ENCODE measurements at regions not wholly inside any gene's neighbourhood (a gene's known extent, or its start where the extent isn't known, plus 50 kb on each side); places are given as distances from the start of the nearest gene placed in this dataset.

DNA sequence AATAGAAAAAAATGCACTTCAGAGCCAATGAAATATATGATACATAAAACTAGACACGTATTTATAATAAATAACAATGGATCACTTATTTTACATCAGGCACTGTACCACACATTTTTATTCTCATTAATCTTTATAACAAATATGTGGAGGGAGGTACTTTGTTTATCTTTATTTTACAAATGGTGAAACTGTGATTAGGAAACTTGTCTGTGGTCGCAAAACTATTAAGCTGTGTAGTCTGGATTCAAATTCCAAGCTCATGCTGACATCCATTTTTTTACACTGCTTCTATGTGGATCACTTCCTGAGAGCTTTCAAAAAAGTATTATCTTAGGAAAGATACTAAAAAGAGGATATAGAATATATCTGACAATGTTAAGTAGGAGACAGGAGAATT lies 978.6 kb downstream of the SORCS1 start:
- no peaks in the 10 kb centered on the region for H3K27me3 Mint-ChIP-seq
- no peaks in the 10 kb centered on the region for H3K9me3 Mint-ChIP-seq
- no peak for ATAC-seq (replicated peaks)
- no peaks in the 10 kb centered on the region for H3K36me3 Mint-ChIP-seq (ENCODE audit: low read depth)
- H3K4me3 Mint-ChIP-seq = no peak overlapping the region
- H3K27ac Mint-ChIP-seq = no peak overlapping the region
- H3K4me1 Mint-ChIP-seq = no peaks in the 10 kb centered on the region

DNA sequence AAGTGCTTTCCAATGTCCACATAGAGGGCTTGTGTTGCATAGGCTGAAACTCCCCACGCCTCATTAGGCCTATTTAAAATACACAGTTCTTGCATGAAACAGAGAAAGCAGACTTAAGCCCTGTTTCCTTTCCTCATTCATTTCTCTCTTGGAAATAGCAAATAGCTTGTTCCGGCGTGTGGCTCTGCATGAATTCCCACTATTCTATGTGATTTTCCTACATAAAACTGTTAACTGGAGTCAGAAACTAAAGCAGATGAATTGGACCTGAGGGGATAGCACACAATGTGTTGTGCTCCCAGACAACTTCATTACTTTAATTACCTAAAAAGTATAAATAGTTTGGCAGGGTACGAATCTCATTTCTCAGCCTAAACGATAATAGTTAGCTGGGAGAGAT lies 981.5 kb downstream of the SORCS1 start:
- H3K27ac Mint-ChIP-seq = no peak overlapping the region
- ATAC-seq (replicated peaks) = no peak
- no peaks in the 10 kb centered on the region for H3K9me3 Mint-ChIP-seq
- no peaks in the 10 kb centered on the region for H3K27me3 Mint-ChIP-seq
- no peak overlapping the region for H3K4me3 Mint-ChIP-seq
- H3K36me3 Mint-ChIP-seq (ENCODE audit: low read depth) = no peaks in the 10 kb centered on the region
- H3K4me1 Mint-ChIP-seq = no peaks in the 10 kb centered on the region

DNA sequence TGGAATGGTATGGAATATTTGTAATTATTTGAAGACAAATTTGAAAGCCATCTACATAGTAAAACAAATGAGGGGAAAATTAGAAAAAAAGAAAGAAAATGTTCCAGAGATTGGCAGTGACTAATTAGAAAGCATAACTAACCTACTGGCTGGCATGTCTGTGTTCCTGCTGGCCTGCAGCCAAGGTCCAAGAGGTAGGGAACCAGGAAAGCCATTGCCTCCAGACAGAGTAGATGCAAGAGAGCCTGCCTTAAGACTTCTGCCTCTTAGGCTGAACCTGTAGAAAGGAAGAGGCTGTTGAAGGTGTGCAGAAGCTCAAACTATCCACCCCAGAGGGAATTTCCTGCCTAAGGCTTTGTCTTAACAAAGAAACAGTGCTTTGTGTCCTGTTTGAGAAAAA lies 982.0 kb downstream of the SORCS1 start:
- no peaks in the 10 kb centered on the region for H3K36me3 Mint-ChIP-seq (ENCODE audit: low read depth)
- H3K27me3 Mint-ChIP-seq = no peaks in the 10 kb centered on the region
- H3K27ac Mint-ChIP-seq = no peak overlapping the region
- H3K4me3 Mint-ChIP-seq = no peak overlapping the region
- ATAC-seq (replicated peaks) = no peak
- H3K9me3 Mint-ChIP-seq = no peaks in the 10 kb centered on the region
- H3K4me1 Mint-ChIP-seq = no peaks in the 10 kb centered on the region

- no peaks in the 10 kb centered on the region for H3K4me1 Mint-ChIP-seq
- H3K27me3 Mint-ChIP-seq = no peaks in the 10 kb centered on the region
- no peak overlapping the region for H3K4me3 Mint-ChIP-seq
- ATAC-seq (replicated peaks) = no peak
- H3K27ac Mint-ChIP-seq = no peak overlapping the region
- no peaks in the 10 kb centered on the region for H3K36me3 Mint-ChIP-seq (ENCODE audit: low read depth)
- no peaks in the 10 kb centered on the region for H3K9me3 Mint-ChIP-seq
Measured at GRCh38 chr10:106181501-106181900, 983.0 kb downstream of the SORCS1 start.

DNA sequence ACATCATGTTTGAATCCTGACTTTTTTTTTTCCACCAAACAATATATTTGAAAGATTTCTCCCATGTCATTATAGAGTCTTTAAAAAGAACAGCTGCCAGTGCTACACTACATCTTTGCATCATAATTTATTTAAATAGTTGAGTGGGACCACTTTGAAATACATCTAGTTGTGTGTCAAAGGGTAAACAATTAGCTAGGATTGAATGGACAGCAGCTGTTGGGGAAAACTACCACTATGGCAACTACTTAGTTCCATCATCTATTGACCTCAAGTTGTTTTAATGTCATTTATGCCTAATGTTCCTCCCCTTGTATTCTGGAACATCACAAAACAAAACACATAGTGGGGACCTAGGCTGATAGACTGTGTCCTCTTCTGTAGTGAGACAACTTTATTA lies 985.1 kb downstream of the SORCS1 start:
- Mint-ChIP-seq H3K4me1 (no peaks in the 10 kb centered on the region), H3K27me3 (no peaks in the 10 kb centered on the region), H3K4me3 (no peak overlapping the region), H3K36me3 (ENCODE audit: low read depth) (no peaks in the 10 kb centered on the region), H3K9me3 (no peaks in the 10 kb centered on the region), H3K27ac (no peak overlapping the region)
- no peak for ATAC-seq (replicated peaks)

- no peaks in the 10 kb centered on the region for H3K9me3 Mint-ChIP-seq
- no peaks in the 10 kb centered on the region for H3K4me1 Mint-ChIP-seq
- no peak overlapping the region for H3K4me3 Mint-ChIP-seq
- H3K27me3 Mint-ChIP-seq = no peaks in the 10 kb centered on the region
- H3K27ac Mint-ChIP-seq = no peak overlapping the region
- no peaks in the 10 kb centered on the region for H3K36me3 Mint-ChIP-seq (ENCODE audit: low read depth)
- ATAC-seq (replicated peaks) = no peak
Measured at GRCh38 chr10:106175760-106176377, 988.6 kb downstream of the SORCS1 start.

DNA sequence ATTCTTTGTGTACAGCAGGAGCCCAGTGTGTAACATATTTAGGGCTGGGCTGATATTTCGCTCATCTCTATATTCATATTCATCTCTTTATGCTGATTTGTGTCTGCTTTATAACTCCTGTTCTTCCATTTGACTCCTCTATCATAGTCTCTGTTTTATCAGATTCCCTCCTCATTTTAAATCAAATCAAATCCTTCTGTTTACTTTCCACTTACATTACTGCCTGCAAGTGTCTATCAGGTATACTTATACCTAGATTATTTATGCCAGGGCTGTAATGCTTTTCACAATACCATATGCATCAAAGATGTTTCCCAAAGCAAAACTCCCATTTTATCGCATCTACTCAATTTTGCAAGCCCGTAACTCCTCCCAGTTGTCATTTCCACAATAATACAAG lies 990.7 kb downstream of the SORCS1 start:
- peaks cover 5% of the 10 kb centered on the region for H3K9me3 Mint-ChIP-seq
- no peaks in the 10 kb centered on the region for H3K27me3 Mint-ChIP-seq
- no peak overlapping the region for H3K4me3 Mint-ChIP-seq
- H3K4me1 Mint-ChIP-seq = no peaks in the 10 kb centered on the region
- H3K36me3 Mint-ChIP-seq (ENCODE audit: low read depth) = no peaks in the 10 kb centered on the region
- no peak overlapping the region for H3K27ac Mint-ChIP-seq
- no peak for ATAC-seq (replicated peaks)

- no peak overlapping the region for H3K4me3 Mint-ChIP-seq
- H3K27ac Mint-ChIP-seq = no peak overlapping the region
- H3K27me3 Mint-ChIP-seq = no peaks in the 10 kb centered on the region
- peaks cover 5% of the 10 kb centered on the region for H3K9me3 Mint-ChIP-seq
- no peak for ATAC-seq (replicated peaks)
- H3K36me3 Mint-ChIP-seq (ENCODE audit: low read depth) = no peaks in the 10 kb centered on the region
- H3K4me1 Mint-ChIP-seq = no peaks in the 10 kb centered on the region
Measured at GRCh38 chr10:106169241-106169640, 995.3 kb downstream of the SORCS1 start.

DNA sequence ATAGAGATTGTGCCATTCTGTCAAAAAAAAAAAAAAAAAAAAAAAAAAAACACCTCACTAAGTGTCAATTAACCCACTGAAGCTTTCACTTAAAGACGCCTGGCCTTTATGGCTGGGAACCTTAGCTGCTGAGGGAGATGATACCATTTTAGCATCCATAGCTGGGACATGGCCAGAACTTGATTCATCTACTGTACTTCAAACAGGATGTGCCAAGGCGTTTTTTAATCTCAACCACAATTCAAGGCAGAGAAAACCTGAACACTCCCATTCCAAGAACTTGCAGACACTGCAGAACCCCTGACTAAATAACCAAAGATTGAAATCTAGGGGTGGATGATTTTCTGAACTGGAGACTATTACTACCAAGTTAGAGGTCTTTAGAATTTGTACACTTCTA lies 996.6 kb downstream of the SORCS1 start:
- Mint-ChIP-seq H3K36me3 (ENCODE audit: low read depth) (no peaks in the 10 kb centered on the region), H3K27me3 (no peaks in the 10 kb centered on the region), H3K9me3 (peaks cover 11% of the 10 kb centered on the region), H3K4me1 (no peaks in the 10 kb centered on the region), H3K4me3 (no peak overlapping the region), H3K27ac (no peak overlapping the region)
- no peak for ATAC-seq (replicated peaks)

- Mint-ChIP-seq H3K4me3 (no peak overlapping the region), H3K27me3 (no peaks in the 10 kb centered on the region), H3K9me3 (peaks cover 18% of the 10 kb centered on the region), H3K36me3 (ENCODE audit: low read depth) (no peaks in the 10 kb centered on the region), H3K27ac (no peak overlapping the region), H3K4me1 (no peaks in the 10 kb centered on the region)
- no peak for ATAC-seq (replicated peaks)
Measured at GRCh38 chr10:106158241-106158640, 1006.3 kb downstream of the SORCS1 start.

- Mint-ChIP-seq H3K4me3 (no peak overlapping the region), H3K27me3 (no peaks in the 10 kb centered on the region), H3K27ac (no peak overlapping the region), H3K36me3 (ENCODE audit: low read depth) (no peaks in the 10 kb centered on the region), H3K4me1 (no peaks in the 10 kb centered on the region), H3K9me3 (peaks cover 4% of the 10 kb centered on the region)
- no peak for ATAC-seq (replicated peaks)
Measured at GRCh38 chr10:106147021-106147420, 1017.5 kb downstream of the SORCS1 start.

GRCh38 chr10:106139915-106140314 lies 1024.6 kb downstream of the SORCS1 start:
- H3K36me3 Mint-ChIP-seq (ENCODE audit: low read depth) = no peaks in the 10 kb centered on the region
- ATAC-seq (replicated peaks) = no peak
- H3K27ac Mint-ChIP-seq = no peak overlapping the region
- H3K4me3 Mint-ChIP-seq = no peak overlapping the region
- H3K4me1 Mint-ChIP-seq = no peaks in the 10 kb centered on the region
- no peaks in the 10 kb centered on the region for H3K27me3 Mint-ChIP-seq
- H3K9me3 Mint-ChIP-seq = peaks cover under 1% of the 10 kb centered on the region

DNA sequence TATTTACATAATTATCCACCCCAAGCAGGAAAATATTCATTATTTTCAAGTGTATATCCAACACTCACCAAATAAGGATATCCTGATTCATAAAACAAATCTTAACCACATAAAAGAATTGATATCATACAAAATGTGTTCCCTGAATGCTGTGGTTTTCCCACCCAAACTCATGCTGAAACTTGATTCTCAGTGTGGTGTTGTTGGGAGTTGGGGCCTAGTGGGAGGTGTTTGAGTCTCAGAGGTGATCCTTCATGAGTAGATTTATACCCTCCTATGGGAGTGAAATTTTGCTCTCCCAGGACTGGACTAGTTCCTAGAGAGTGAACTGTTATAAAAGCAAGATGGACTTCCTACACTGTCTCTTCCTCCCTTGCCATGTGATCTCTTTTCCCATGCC lies 1028.3 kb downstream of the SORCS1 start:
- no peak for ATAC-seq (replicated peaks)
- peaks cover 5% of the 10 kb centered on the region for H3K9me3 Mint-ChIP-seq
- no peak overlapping the region for H3K27ac Mint-ChIP-seq
- H3K4me1 Mint-ChIP-seq = no peaks in the 10 kb centered on the region
- no peak overlapping the region for H3K4me3 Mint-ChIP-seq
- H3K27me3 Mint-ChIP-seq = no peaks in the 10 kb centered on the region
- H3K36me3 Mint-ChIP-seq (ENCODE audit: low read depth) = no peaks in the 10 kb centered on the region

DNA sequence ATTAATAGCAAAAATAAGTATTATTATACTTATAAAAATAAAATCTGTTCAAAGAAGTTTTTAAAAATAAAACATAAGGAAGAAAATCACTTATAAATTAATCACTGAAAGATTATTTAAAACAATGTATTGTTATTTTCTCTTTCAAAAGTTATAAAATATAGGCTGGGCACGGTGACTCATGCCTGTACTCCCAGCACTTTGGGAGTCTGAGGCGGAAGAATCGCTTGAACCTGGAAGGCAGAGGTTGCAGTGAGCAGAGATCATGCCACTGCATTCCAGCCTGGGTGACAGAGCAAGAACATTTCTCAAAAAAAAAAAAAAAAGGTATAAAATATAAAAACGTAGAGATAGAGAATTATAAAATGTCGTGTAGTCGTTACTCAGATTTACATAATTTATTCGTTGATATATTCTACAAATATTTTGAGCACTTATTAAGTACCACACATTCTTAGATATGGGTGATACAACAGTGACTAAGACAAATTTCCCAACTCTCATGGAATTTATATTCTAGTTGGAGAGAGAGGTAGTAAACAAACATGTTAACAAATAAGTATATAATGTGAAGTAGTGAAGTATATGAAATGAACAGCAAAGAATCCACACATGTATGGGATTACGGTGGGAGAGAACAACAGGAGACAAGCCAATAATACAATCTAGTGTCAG lies 1030.0 kb downstream of the SORCS1 start:
- H3K27ac Mint-ChIP-seq = no peak overlapping the region
- no peak for ATAC-seq (replicated peaks)
- H3K4me3 Mint-ChIP-seq = no peak overlapping the region
- H3K4me1 Mint-ChIP-seq = no peaks in the 10 kb centered on the region
- no peaks in the 10 kb centered on the region for H3K27me3 Mint-ChIP-seq
- no peaks in the 10 kb centered on the region for H3K36me3 Mint-ChIP-seq (ENCODE audit: low read depth)
- peaks cover 12% of the 10 kb centered on the region for H3K9me3 Mint-ChIP-seq

GRCh38 chr10:106133451-106133850 lies 1031.1 kb downstream of the SORCS1 start:
- H3K27ac Mint-ChIP-seq = no peak overlapping the region
- H3K4me1 Mint-ChIP-seq = no peaks in the 10 kb centered on the region

DNA sequence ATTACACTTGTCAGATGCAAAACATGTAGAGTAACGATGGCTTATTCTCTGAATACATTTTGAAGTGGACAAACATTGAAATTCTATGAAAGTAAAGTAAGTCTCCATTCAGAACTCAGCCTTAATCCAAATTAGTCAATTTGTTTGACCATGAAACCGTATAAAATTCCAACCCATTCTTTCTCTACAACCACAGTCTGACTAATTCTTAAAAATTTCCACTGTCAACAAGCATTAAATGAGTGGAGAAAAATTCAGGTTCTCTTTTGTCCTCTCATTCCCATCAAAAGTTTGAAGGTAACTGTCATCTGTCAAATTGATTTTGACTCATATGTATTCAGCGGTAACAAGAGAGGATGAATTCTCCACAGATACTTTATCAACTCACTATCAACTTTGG lies 1031.5 kb downstream of the SORCS1 start:
- Mint-ChIP-seq H3K9me3 (peaks cover 12% of the 10 kb centered on the region), H3K4me3 (no peak overlapping the region), H3K4me1 (no peaks in the 10 kb centered on the region), H3K36me3 (ENCODE audit: low read depth) (no peaks in the 10 kb centered on the region), H3K27ac (no peak overlapping the region), H3K27me3 (no peaks in the 10 kb centered on the region)
- no peak for ATAC-seq (replicated peaks)

More at GRCh38 chr10:106133451-106133850, 1031.1 kb downstream of the SORCS1 start:
- Mint-ChIP-seq H3K4me3 (no peak overlapping the region), H3K36me3 (ENCODE audit: low read depth) (no peaks in the 10 kb centered on the region), H3K27me3 (no peaks in the 10 kb centered on the region), H3K9me3 (peaks cover 12% of the 10 kb centered on the region)
- no peak for ATAC-seq (replicated peaks)
